ENCODE measurements at regions not wholly inside any gene's neighbourhood (a gene's known extent, or its start where the extent isn't known, plus 50 kb on each side); places are given as distances from the start of the nearest gene placed in this dataset.

DNA sequence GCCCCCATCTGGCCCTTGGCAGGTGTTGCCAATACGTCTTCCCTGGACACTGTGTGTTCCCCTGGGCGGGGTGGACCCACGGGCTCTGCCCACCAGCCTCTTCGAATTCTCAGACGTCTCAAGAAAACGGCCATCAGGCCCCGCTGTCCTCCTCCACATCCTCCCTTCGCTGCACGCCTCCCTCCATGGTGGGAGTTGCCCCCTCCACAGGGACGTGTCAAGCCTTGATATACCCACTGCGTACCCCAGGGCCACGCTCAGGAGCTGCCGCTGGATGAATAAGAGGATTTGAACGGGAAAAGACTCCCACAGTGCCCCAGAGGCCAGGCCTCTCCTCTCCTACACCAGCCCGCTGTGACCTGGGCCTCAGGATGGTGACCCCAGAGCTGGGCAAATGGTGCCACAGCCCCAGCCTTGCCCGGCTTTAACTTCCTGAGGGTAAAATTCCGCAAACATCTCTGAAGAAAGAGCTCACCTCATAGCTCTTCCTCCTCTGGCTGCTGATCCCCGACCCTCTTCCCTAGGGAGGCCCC, 399.3 kb upstream of the MYT1L start:
- Mint-ChIP-seq H3K27me3 (ENCODE audit: unreplicated experiment) (peaks cover 12% of the 10 kb centered on the region), H3K27ac (ENCODE audit: unreplicated experiment) (no peak overlapping the region), H3K4me1 (ENCODE audit: unreplicated experiment) (no peaks in the 10 kb centered on the region), H3K4me3 (ENCODE audit: unreplicated experiment) (no peak overlapping the region), H3K36me3 (ENCODE audit: low read depth, unreplicated experiment) (no peaks in the 10 kb centered on the region), H3K9me3 (ENCODE audit: unreplicated experiment) (no peaks in the 10 kb centered on the region)
- DNase-seq (ENCODE audit: low spot score) = no peak
- no peak for TF ChIP-seq CTCF (IDR thresholded peaks at IDR 0.05; ENCODE audit: unreplicated experiment)

GRCh38 chr2:2729246-2729645, 398.2 kb upstream of the MYT1L start:
- Mint-ChIP-seq H3K27ac (ENCODE audit: unreplicated experiment) (no peak overlapping the region), H3K36me3 (ENCODE audit: low read depth, unreplicated experiment) (no peaks in the 10 kb centered on the region), H3K9me3 (ENCODE audit: unreplicated experiment) (no peaks in the 10 kb centered on the region), H3K4me3 (ENCODE audit: unreplicated experiment) (no peak overlapping the region), H3K4me1 (ENCODE audit: unreplicated experiment) (no peaks in the 10 kb centered on the region), H3K27me3 (ENCODE audit: unreplicated experiment) (peaks cover 8% of the 10 kb centered on the region)
- DNase-seq (ENCODE audit: low spot score) = no peak
- no peak for TF ChIP-seq CTCF (IDR thresholded peaks at IDR 0.05; ENCODE audit: unreplicated experiment)

DNA sequence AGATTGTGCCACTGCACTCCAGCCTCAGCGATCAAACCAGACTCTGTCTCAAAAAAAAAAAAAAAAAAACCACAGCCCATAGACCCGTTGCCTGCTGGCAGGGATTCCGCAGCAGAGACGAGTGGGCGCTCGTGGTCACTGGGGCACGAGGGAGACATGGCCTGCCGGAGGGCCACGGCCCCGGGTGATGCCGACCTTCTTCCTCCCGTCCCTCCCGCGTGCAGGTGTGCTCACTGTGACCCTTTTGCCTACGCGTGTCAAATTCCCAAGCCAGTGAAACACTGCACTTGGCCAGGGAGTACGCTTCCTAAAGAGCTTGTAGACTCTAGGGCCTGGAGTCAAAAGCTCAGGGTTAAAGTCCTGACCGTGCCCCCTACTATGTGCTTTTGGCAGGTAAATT, 397.6 kb upstream of the MYT1L start:
- no peaks in the 10 kb centered on the region for H3K4me1 Mint-ChIP-seq (ENCODE audit: unreplicated experiment)
- no peak overlapping the region for H3K27ac Mint-ChIP-seq (ENCODE audit: unreplicated experiment)
- H3K36me3 Mint-ChIP-seq (ENCODE audit: low read depth, unreplicated experiment) = no peaks in the 10 kb centered on the region
- H3K27me3 Mint-ChIP-seq (ENCODE audit: unreplicated experiment) = peaks cover 8% of the 10 kb centered on the region
- no peak for TF ChIP-seq CTCF (IDR thresholded peaks at IDR 0.05; ENCODE audit: unreplicated experiment)
- no peak for DNase-seq (ENCODE audit: low spot score)
- no peak overlapping the region for H3K4me3 Mint-ChIP-seq (ENCODE audit: unreplicated experiment)
- H3K9me3 Mint-ChIP-seq (ENCODE audit: unreplicated experiment) = no peaks in the 10 kb centered on the region

GRCh38 chr2:2727876-2728511, 396.9 kb upstream of the MYT1L start:
- Mint-ChIP-seq H3K36me3 (ENCODE audit: low read depth, unreplicated experiment) (no peaks in the 10 kb centered on the region), H3K4me1 (ENCODE audit: unreplicated experiment) (no peaks in the 10 kb centered on the region), H3K27me3 (ENCODE audit: unreplicated experiment) (peaks cover 8% of the 10 kb centered on the region), H3K9me3 (ENCODE audit: unreplicated experiment) (no peaks in the 10 kb centered on the region), H3K4me3 (ENCODE audit: unreplicated experiment) (no peak overlapping the region), H3K27ac (ENCODE audit: unreplicated experiment) (no peak overlapping the region)
- TF ChIP-seq CTCF (IDR thresholded peaks at IDR 0.05; ENCODE audit: unreplicated experiment) = no peak
- no peak for DNase-seq (ENCODE audit: low spot score)

- no peak overlapping the region for H3K4me3 Mint-ChIP-seq (ENCODE audit: unreplicated experiment)
- H3K4me1 Mint-ChIP-seq (ENCODE audit: unreplicated experiment) = no peaks in the 10 kb centered on the region
- no peak overlapping the region for H3K27ac Mint-ChIP-seq (ENCODE audit: unreplicated experiment)
- no peak for TF ChIP-seq CTCF (IDR thresholded peaks at IDR 0.05; ENCODE audit: unreplicated experiment)
- H3K36me3 Mint-ChIP-seq (ENCODE audit: low read depth, unreplicated experiment) = no peaks in the 10 kb centered on the region
- no peak for DNase-seq (ENCODE audit: low spot score)
- no peaks in the 10 kb centered on the region for H3K9me3 Mint-ChIP-seq (ENCODE audit: unreplicated experiment)
- H3K27me3 Mint-ChIP-seq (ENCODE audit: unreplicated experiment) = peaks cover 12% of the 10 kb centered on the region
Observed at GRCh38 chr2:2726163-2726562, 395.1 kb upstream of the MYT1L start.

Data from endothelial cell (in vitro differentiated cells).